ENCODE measurements at regions not wholly inside any gene's neighbourhood (a gene's known extent, or its start where the extent isn't known, plus 50 kb on each side); places are given as distances from the start of the nearest gene placed in this dataset.

DNA sequence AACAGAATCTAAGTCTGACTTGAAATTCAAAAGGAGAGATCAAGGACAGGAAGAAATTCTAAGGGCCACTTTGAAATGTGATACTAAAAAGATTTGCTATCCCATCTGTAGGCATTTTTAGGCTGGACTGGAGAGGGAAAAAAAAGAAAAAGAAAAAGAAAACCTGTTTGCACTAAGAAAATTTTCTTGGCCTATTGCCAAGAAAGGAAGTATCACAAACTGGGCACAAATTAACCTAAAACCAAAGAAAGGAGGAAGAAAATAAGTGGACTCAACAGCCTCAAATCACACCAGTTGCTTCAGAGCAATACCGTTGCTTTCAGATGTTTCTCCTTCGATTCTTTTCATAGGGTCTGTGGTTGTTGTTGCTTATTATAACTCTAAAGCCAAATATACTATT lies 287.9 kb upstream of the VRK2 start:
- 46% methylated on average over 2 of the region's 2 CpGs for WGBS (ENCODE audit: insufficient coverage, low coverage, low lambda C conversion rate, missing lambda C conversion rate)
- Histone ChIP-seq H3K4me1 (peaks cover 0 to 12% (median 2%) of the 10 kb centered on the region in 4 donors), H3K27ac (no peak overlapping the region), H3K27me3 (no peaks in the 10 kb centered on the region), H3K4me3 (no peak overlapping the region), H3K36me3 (no peaks in the 10 kb centered on the region), H3K9me3 (no peaks in the 10 kb centered on the region)
- ATAC-seq (no peak), DNase-seq (no peak)
- intact Hi-C loops (cut with DNase I): no loop called here
- TF ChIP-seq, protein P1, sequence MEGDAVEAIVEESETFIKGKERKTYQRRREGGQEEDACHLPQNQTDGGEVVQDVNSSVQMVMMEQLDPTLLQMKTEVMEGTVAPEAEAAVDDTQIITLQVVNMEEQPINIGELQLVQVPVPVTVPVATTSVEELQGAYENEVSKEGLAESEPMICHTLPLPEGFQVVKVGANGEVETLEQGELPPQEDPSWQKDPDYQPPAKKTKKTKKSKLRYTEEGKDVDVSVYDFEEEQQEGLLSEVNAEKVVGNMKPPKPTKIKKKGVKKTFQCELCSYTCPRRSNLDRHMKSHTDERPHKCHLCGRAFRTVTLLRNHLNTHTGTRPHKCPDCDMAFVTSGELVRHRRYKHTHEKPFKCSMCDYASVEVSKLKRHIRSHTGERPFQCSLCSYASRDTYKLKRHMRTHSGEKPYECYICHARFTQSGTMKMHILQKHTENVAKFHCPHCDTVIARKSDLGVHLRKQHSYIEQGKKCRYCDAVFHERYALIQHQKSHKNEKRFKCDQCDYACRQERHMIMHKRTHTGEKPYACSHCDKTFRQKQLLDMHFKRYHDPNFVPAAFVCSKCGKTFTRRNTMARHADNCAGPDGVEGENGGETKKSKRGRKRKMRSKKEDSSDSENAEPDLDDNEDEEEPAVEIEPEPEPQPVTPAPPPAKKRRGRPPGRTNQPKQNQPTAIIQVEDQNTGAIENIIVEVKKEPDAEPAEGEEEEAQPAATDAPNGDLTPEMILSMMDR (IDR thresholded peaks at IDR 0.05): no peak
- no peak for TF ChIP-seq POLR2A (IDR thresholded peaks at IDR 0.05)

DNA sequence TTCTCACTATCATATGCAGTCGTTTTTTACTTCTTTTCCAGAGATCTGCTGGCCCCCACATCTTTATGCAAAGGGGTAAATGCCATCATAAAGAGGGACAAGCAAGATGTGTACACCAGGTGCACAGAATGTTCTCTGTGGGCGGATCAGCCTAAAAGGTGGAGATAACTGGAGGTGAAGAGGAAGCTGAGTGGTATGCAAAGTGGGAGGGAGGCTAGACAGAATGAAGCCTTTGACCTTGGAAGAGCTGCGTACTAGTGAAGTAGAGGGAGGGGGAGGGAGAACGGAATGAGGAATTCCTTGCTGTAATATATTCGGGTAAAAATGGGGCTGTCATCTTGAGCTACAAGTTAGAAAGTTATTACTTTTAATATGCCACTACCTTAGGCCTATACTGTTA lies 287.5 kb upstream of the VRK2 start:
- Histone ChIP-seq H3K27ac (no peak overlapping the region), H3K9me3 (no peaks in the 10 kb centered on the region), H3K4me3 (peak overlapping the region in 1 of 3 donors; percentile 16), H3K4me1 (peaks cover 0 to 12% (median 2%) of the 10 kb centered on the region in 4 donors), H3K27me3 (no peaks in the 10 kb centered on the region), H3K36me3 (no peaks in the 10 kb centered on the region)
- ATAC-seq (no peak), DNase-seq (no peak)
- no peak for TF ChIP-seq POLR2A (IDR thresholded peaks at IDR 0.05)
- 25% methylated on average over 5 of the region's 5 CpGs for WGBS (ENCODE audit: insufficient coverage, low coverage, low lambda C conversion rate, missing lambda C conversion rate)
- intact Hi-C loops (cut with DNase I): no loop called here

DNA sequence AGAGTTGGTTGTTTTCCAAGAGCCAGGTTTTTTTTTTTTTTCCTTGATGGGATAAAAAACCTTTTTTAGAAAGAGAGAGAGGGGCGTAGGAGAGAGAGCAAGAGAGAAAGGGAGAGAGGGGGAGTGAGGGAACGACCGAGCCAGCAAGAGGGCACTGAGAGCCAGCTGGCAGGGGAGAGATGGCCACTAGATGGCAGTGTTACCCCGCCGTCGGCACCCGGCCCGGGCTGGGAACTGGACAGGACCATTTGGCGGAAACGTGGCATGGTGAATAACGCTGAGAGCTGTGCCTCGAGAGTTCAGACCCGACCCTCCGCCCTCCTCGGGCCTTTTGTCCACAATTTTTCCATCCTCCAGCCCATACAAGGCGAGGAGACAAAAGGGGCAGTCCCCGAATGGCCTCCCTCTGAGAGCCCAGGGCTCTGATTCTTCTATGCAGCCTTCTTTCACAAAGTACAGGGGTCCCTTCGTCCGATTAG lies 286.7 kb upstream of the VRK2 start:
- ATAC-seq (peak; percentile 99 to 100 (median 100)), DNase-seq (peak; percentile 84 to 85 (median 84))
- Histone ChIP-seq H3K36me3 (no peaks in the 10 kb centered on the region), H3K4me1 (peaks cover 0 to 12% (median 2%) of the 10 kb centered on the region in 4 donors), H3K4me3 (peak overlapping the region; percentile 9 to 22 (median 17)), H3K9me3 (no peaks in the 10 kb centered on the region), H3K27me3 (no peaks in the 10 kb centered on the region), H3K27ac (no peak overlapping the region)
- no peak for TF ChIP-seq POLR2A (IDR thresholded peaks at IDR 0.05)
- TF ChIP-seq, protein P1 (IDR thresholded peaks at IDR 0.05): peak; percentile 87 to 98 (median 98)
- intact Hi-C loops (cut with DNase I): no loop called here
- 3% methylated on average over 12 of the region's 19 CpGs for WGBS (ENCODE audit: insufficient coverage, low coverage, low lambda C conversion rate, missing lambda C conversion rate)

- ATAC-seq: peak in 1 of 4 donors; percentile 11
- DNase-seq: no peak
These were observed 286.2 kb upstream of the VRK2 start for GRCh38 chr2:57760381-57760801.

GRCh38 chr2:57776916-57777315 lies 269.7 kb upstream of the VRK2 start:
- H3K27ac ChIP-seq: no peak overlapping the region
- no peak overlapping the region for H3K4me3 ChIP-seq
- no peaks in the 10 kb centered on the region for H3K9me3 ChIP-seq
- H3K27me3 ChIP-seq: no peaks in the 10 kb centered on the region
- DNase-seq: no peak
- H3K36me3 ChIP-seq: no peaks in the 10 kb centered on the region
- TF ChIP-seq POLR2A (IDR thresholded peaks at IDR 0.05): no peak
- TF ChIP-seq, protein P1 (IDR thresholded peaks at IDR 0.05): no peak
- WGBS (ENCODE audit: insufficient coverage, low coverage, low lambda C conversion rate, missing lambda C conversion rate): 42% methylated on average over 2 of the region's 2 CpGs
- intact Hi-C loops (cut with DNase I): no loop called here
- H3K4me1 ChIP-seq: no peaks in the 10 kb centered on the region
- ATAC-seq: no peak

More at GRCh38 chr2:57760381-57760801, 286.2 kb upstream of the VRK2 start:
- TF ChIP-seq, protein P1 (IDR thresholded peaks at IDR 0.05): no peak
- no peak for TF ChIP-seq POLR2A (IDR thresholded peaks at IDR 0.05)
- peak overlapping the region in 1 of 3 donors; percentile 22 for H3K4me3 ChIP-seq
- H3K27ac ChIP-seq: no peak overlapping the region
- no peaks in the 10 kb centered on the region for H3K36me3 ChIP-seq
- 54% methylated on average over 4 of the region's 4 CpGs for WGBS (ENCODE audit: insufficient coverage, low coverage, low lambda C conversion rate, missing lambda C conversion rate)
- intact Hi-C loops (cut with DNase I): no loop called here
- H3K27me3 ChIP-seq: no peaks in the 10 kb centered on the region
- peaks cover 0 to 12% (median 2%) of the 10 kb centered on the region in 4 donors for H3K4me1 ChIP-seq
- no peaks in the 10 kb centered on the region for H3K9me3 ChIP-seq
